NAMALWA (cell line): ENCODE measurements at regions not wholly inside any gene's neighbourhood (a gene's known extent, or its start where the extent isn't known, plus 50 kb on each side); places are given as distances from the start of the nearest gene placed in this dataset.

ENCODE experiments used
- DNase-seq: peaks from one replicate; pipeline ENCODE4 v3.0.0-alpha.2; 2015; ENCODE audit warnings: low spot score

DNA sequence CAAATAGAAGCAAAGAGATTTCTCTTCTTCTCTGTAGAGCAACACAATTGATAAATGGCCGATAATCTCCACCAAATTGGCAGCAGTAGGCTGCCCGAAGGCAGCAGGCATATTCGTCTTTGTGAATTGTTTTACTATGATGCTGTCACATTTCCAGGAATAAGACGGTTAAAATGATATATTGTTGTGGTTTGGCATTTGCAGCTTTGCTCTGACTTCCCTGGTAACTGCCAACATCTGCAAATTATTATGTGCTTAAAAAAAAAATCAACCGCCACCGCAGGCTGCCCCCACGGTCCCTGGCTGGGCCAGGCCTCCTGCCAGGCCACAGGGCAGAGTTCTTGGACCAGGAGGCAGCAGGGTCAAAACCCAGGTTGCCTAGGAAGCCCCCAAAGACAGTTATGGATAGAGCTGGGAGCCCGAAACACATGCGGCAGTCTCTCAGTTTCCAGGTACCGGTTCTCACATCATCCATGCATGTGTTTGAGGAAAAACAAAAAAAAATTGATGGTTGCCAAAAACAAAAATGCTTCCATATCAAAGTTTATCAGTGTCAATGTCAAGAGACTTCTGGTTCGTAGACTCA lies 179.3 kb downstream of the ETS2 start:
- no peak for DNase-seq

DNA sequence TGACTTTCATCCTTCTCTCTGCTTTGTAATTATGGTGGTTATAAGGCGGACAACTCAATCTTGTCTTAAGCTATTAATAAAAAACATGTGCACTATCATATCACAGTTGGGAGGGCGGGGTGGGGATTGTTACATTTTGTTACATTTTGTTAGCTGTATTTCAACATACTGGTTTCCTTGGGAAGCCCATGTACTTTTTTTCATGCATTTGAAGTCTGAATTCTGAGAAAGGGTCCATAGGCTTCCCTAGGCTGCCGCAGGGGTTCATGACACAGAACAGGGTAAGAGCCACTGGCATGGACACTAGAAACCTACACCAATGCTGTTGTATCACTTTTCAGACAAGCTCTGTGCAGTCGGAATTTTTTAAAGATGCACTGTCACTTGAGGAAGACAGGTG lies 178.8 kb downstream of the ETS2 start:
- no peak for DNase-seq

DNA sequence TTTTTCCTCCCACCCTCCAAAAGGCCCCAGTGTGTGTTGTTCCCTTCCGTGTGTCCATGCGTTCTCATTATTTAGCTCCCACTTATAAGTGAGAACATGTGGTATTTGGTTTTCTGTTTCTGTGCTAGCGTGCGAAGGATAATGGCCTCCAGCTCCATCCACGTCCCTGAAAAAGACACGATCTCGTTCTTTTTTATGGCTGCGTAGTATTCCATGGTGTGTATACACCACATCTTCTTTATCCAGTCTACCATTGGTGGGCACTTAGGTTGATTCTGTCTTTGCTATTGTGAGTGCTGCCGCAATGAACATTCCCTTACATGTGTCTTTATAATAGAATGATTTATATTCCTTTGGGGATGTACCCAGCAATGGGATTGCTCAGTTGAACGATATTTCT lies 177.8 kb downstream of the ETS2 start:
- DNase-seq = no peak

DNA sequence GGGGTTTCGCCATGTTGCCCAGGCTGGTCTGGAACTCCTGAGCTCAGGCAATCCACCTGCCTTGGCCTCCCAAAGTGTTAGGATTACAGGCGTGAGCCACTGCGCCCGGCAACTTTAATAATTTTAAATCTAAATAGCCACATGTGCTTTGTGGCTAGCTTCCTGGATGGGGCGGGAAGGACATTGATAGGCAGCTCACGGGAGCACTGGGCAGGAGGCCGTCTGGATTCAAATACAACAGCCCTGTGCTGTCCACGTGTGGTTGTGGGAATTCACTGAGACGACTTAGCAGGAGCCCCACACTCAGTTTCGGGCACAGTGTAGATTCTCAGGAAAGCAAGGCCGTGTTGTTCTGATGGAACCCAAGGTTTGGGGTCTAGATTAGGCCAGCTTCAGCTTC lies 177.1 kb downstream of the ETS2 start:
- no peak for DNase-seq

DNA sequence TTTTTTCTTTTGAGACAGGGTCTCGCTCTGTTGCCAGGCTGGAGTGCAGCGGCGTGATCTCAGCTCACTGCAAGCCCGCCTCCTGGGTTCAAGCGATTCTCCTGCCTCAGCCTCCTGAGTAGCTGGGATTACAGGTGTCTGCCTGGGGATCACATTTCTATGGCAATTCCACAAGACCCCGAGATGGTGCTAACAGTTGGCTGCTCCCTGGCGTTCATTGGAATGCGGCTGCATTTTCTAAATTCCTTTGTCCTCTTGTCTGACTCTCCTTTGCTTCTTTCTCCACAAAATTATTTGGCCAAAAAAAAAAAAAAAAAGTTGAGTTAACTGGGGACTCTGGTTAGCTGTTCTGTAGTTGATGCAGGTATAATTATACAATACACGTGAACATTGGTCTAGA lies 176.4 kb downstream of the ETS2 start:
- no peak for DNase-seq

DNA sequence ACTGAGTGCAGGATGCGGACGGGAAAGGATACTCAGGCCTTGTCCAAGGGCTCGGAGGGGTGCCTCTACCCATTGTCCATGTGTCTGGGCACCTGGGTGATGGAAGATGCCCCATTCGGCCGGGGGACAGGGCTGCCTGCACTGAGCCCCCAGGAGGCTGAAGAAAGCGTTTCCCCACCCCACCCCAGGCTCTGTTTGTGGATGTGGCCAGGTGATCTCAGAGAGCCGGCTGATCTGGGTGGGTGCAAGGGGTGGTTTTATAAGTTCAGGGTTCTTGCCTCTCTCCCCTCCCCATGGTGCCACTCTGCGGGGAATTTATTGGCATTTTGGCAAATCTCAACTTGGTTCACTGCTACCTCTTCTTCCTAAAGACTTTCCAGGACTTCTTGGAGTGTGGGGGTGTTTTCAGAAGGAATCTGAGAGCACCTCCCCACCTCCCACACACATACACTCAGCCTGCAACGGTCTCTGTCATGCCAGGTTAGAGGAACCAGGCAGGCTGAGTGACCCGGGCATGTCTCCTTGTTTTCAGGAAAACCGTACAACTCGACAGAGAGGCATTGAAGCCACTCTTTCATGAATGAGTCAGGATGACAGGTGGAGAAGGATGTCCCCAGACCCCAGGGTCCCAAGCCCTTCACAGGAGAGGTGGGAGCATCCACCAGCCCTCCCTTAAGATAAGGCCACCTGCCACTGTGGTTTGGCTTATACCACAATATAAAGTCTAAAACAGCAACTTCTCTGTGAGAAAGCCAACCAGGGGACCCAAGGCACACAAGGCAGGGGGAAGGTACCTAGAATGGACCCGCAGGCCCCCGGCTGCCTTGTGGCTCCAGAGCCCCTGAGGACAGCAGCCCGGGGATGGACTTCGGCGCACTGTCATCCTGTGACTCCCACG lies 174.9 kb downstream of the ETS2 start:
- DNase-seq = no peak

DNA sequence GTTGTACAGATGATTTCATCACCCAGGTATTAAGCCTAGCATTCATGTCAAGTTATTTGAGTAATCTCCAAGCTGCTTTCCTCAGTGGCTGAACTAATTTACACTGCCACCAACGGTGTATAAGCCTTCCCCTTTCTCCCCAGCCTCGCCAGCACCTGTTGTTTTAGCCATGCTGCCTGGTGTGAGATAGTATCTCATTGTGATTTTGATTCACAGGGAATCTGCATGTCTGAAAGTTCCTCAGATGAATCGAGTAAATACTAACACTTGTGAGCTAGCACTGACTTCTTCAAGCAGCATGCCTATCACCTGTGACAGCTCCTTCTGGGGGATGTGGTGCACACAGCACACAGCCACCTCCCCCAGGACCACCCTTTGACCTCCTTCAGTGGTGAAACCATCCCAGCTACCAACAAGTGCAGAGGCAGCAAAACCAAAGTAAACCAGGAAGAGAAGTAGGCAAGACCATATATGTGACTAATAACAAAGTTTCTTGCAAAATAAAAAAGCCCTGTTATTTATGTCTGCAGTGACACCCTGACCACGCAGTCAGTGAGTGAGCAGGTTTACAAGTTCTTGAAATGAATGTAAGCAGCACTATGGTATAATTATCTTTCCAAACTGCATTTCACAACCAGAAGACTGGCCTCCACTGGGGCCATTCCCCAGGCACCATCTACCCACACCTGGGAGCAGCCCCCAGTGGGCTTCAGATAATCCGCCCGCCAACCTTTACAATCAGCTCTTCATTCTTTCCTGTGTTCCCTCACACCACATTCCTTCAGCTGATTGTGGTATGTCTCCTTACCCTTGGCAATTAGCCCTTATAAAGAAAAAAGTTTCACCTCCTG lies 173.8 kb downstream of the ETS2 start:
- DNase-seq = no peak

DNA sequence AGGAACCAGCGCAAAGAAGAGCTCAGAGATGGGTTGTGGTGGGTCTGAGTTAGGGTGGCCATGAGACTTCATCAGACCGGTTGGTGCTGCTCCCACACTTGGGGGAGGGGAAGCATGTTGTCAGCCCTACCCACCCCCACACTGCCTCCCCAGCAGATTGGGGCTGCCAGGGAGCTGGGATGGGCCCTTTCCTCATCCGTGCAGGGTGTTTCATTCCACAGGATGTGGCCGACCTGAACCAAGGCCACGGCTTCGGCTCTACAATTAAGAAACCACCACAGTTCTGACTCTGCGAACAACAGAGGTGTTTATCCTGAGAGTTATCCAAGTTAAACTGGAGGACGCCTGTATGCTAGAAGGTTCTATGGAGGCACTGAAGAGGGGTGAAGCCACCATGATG lies 171.2 kb downstream of the ETS2 start:
- DNase-seq = no peak

DNA sequence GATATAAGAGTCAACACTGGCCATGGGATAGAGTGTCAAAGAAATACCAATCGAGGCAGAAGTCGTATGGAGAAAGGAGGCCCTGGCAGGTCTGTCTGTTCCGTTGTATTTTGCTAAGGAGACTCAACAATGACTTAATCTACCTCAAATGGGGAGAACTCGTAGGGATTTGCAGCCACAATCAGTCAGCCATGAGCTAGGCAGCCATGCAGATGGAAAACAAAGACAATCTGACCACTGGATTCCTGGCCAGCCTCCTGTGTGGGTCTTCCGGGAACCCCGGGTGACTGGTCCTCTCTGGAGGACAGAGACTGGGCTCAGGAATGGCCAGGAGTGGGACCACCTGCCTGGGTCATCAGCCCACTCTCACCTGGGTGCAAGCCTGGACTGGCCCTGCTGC lies 167.8 kb downstream of the ETS2 start:
- no peak for DNase-seq

DNA sequence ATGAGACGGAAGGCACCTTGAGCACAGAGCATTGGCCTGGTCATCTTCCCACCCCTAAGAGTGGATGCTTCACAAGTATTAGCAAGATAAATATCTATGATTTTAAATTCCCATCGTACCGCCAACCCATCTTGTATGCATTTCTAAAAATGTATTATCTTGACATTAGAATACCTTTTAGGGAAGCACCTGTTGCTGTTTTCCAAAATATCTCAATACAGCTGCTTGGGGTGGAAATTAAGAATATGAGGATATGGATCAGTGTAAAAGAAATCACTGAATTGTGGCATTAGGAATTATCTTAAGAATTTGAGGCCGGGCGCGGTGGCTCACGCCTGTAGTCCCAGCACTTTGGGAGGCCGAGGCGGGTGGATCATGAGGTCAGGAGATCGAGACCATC lies 166.3 kb downstream of the ETS2 start:
- DNase-seq = no peak

DNA sequence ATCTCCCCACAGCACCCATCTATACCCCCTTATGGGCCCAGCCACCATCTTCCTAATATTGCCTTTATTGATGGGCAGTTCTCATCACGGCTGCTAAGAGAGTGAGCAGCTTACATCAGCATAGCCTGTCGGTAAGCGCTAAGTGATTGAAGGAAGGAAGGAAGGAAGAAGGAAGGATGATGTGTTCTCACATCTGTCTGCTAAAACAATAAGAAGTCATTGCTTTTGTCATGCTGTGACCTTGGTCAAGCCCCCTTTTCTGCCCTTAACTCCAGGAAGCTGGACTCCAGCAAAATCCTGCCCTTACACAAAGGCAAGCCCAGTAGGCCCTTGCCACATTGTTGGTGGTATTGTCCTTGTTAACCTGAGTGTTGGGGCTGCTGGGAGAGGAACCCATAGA lies 165.0 kb downstream of the ETS2 start:
- DNase-seq = no peak

DNA sequence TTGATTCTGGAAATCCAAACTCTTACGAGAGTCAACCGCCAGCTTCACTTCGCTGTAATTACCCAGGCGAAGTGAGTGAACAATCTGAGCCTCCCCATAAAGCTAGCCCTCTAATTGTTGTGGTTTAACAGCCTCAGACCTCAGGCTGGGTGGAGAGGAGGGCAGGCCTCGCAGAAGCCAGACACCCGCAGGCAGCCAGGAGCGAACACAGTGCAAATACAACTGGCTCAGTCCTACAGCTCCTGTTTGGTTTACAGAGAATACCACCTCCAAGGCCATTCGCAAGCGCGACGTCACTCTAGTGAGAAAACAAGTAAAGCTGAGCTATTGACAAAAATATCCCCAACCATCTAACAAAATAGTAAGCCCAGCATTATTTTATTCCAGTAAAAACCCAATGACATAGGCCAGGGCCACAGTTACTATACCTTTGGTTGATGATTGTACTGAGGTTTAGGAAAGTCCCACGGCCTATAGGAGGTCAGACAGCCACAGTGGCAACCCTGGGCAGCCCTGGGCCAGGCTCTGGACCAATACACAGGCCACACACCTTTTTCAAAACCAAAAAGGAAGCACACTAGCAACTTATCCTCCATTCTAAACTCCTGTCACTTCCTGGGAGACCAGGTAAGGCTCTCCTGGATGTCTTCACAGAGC lies 163.3 kb downstream of the ETS2 start:
- no peak for DNase-seq

DNA sequence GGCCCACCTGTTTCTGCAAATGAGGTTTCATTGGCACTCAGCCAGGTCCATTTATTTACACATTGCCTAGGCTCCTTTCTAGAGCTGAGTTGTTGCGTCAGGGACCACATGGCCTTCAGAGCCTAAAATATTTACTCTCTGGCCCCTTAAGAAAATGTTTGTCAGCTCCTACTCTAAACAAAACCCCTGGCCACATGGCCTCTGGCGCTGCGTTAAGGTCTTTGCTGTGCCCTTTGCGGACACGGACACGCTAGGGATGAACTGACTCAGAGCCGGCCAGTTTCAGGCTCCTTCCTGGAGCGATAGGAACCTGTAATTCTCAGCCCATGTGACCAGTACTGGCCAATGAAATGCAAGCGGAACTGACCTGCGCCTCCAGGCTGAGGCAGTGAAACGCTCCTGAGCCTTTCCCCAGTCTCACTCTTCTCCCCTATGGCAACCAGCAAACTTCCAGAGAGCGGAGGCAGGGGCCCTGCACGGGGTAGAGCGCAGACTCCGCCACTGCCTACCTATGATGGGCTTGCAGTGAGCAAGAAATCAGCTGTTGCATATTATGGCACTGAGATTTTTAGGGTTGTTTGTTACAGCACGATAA lies 160.3 kb downstream of the ETS2 start:
- peak; percentile 16 for DNase-seq

DNA sequence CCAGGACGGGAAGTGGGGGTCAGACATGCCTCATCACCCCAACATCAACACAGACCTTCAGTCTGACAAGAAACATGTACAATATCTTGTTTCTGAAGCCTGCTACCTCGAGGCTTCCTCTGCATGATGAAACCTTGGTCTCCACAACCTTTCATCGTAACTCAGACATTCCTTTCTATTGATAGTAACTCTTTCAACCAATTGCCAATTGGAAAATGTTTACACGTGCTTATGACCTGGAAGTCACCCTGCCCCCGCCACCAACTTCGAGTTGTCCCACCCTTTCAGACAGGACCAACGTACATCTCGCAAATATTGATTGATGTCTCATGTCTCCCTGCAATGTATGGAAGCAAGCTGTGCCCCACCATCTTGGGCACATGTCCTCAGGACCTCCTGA lies 159.5 kb downstream of the ETS2 start:
- no peak for DNase-seq

DNA sequence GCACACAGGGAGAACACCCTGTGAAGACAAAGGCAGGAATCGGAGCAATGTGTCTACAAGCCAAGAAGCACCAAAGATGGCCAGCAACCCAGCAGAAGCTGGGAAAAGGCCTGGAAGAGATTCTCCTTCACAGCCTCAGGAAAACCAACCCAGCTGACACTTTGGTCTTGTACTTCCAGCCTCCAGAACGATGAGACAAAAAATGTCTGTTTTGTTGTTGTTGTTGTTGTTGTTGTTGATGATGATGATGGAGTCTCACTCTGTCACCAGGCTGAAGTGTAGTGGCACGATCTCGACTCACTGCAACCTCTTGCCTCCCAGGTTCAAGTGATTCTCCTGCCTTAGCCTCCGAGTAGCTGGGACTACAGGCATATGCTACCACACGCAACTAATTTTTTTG lies 157.3 kb downstream of the ETS2 start:
- DNase-seq = no peak

DNA sequence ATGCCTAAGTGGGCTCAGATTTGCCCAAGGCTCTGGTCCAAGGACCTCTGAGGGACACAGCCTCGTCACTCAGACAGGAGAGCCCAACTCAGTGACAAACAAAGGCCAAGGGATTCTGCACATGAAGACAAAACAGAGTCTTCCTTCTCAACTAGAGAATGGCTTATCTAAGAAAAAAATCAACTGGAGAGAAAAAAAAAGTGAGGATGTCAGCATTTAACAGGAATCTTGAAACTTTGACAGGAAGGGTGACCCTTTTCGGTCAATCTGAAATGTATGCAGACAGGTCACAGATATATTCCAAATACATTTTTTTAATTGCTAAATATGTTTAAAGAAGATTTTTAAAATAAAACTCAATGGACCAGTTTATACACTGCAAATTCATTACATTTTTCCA lies 154.5 kb downstream of the ETS2 start:
- DNase-seq = no peak

DNA sequence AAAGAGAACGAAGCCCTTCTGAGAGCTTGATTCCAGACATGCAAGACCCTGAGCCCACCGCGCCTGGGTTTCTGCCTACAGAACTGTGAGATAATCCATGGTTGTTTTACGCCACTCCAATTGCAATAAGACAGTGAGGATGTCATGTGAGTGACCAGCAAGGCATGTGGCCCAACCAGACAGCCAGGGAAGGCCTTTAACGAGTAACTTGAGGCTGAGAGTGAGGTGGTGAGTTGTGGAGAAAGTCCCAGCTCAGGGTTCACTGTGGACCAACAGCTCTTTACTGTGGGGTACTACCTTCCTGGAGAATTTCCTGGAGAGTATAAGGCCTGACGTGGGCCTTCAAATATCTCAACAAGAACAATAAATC lies 153.9 kb downstream of the ETS2 start:
- DNase-seq = no peak

DNA sequence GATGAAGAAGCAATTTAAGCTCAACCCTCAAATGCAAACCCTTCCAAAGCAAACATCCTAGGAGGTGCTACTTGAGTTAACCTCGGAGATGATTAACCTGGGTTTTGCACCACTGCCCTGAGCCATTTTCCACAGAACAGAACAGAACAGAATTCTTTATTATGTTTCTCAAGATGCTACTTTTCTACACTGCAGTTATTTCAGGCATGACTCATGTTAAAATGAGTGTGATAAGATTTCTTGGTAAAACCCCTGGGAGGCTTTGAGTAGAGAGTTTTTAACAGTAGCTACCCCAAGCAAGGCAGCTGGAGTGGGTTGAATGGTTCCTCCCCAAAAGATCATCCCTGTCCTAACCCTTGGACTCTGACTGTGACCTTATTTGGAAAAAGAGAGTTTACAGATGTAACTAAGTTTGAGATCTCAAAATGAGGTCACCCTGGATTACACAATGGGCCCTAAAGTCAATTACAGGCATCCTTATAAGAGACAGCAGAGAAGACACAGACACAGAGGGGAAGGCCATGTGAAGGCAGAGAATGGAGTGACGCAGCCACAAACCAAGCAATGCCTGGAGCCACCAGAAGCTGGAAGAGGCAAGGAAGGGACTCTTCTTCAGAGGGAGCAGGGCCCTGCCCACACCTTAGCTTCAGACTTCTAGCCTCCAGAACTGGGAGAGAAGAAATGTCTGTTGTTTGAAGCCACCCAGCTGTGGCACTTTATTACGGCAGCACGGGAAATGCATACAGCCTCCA lies 153.4 kb downstream of the ETS2 start:
- no peak for DNase-seq

DNA sequence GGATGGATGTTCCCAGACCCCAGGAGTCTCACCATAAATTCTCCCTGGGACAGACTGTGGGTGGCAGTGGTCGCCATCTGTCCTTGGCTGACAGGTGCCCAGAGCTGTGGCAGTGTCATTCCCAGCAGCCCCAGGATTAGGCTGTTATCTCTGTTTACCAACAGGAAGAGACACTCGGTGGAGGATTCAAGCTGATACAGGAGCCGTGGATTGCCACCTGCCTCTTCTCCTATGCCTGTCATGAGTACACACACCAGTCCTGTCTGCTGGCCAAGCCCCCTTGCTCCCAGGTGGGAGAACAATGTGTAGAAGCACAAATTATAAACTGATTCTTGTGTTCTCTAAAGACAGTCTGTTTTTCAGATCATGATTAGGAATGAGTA lies 152.6 kb downstream of the ETS2 start:
- no peak for DNase-seq

DNA sequence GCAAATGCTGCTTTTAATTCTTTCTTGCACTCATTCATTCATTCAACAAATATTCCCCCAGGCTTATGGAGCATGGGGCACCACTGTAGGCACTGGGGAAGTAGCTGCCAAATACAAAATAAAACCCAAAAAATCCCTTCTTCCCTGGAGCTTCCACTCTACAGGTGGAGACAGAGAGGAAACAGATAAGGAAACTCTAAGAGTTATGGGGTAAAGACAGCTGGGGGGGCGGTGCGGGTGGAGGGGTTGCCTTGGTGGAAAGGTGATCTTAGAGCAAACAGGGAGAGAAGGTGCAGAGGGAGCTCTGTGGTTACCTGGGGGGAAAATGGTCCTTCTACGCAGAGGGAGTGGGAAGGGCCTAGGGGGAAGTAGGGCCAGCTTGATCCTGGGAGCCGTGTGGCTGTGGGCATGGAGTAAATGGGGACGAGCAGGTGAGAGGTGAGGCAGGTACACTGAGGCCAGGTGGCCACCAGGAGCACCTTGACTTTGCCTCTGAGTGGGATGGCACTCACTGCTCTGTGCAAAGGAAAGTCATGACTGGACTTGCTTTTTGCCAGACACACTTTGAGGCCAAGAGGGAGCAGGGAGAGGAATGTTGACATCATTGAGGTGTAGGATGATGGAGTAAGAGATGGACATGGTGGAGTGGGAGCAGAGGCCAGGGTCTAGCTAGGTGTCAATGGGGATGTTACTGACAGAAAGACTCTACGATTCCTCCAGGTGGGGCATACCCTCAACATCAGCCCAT lies 152.0 kb downstream of the ETS2 start:
- DNase-seq = no peak
